ENCODE measurements at regions not wholly inside any gene's neighbourhood (a gene's known extent, or its start where the extent isn't known, plus 50 kb on each side); places are given as distances from the start of the nearest gene placed in this dataset.

GRCh38 chr3:95883801-95884200, 930.6 kb upstream of the EPHA6 start:
- no peak for TF ChIP-seq EP300 (IDR thresholded peaks at IDR 0.05; ENCODE audit: borderline replicate concordance in 1 of 2, low read depth in 2 of 2, low read length in 2 of 2)
- TF ChIP-seq SP1 (IDR thresholded peaks at IDR 0.05; ENCODE audit: low read depth, low read length), result no peak
- no peak for TF ChIP-seq CTCF (IDR thresholded peaks at IDR 0.05; ENCODE audit: control extremely low read depth in 1 of 3, insufficient read depth in 1 of 3, low read depth in 1 of 3, low read length in 3 of 3)
- TF ChIP-seq POLR2AphosphoS5 (IDR thresholded peaks at IDR 0.05; ENCODE audit: low read depth, low read length), result no peak
- no peak for TF ChIP-seq BACH1 (IDR thresholded peaks at IDR 0.05; ENCODE audit: low read length)
- no peak for TF ChIP-seq MAX (IDR thresholded peaks at IDR 0.05)
- TF ChIP-seq YY1 (IDR thresholded peaks at IDR 0.05; ENCODE audit: low read depth, low read length), result 0 out of 2 replicates have a peak, but pooled peaks have one; percentile 8
- TF ChIP-seq RAD21 (IDR thresholded peaks at IDR 0.05 in 1 of 2, conservative IDR thresholded peaks at IDR 0.05 in 1 of 2; ENCODE audit: low read depth in 2 of 2, low read length in 2 of 2), result no peak
- no peak for TF ChIP-seq EZH2 (IDR thresholded peaks at IDR 0.05; ENCODE audit: low read depth, low read length, severe bottlenecking)
- no peak for TF ChIP-seq ASH2L (IDR thresholded peaks at IDR 0.05; ENCODE audit: low read length)

Measured in H1 (cell line).